ENCODE measurements at regions not wholly inside any gene's neighbourhood (a gene's known extent, or its start where the extent isn't known, plus 50 kb on each side); places are given as distances from the start of the nearest gene placed in this dataset.

DNA sequence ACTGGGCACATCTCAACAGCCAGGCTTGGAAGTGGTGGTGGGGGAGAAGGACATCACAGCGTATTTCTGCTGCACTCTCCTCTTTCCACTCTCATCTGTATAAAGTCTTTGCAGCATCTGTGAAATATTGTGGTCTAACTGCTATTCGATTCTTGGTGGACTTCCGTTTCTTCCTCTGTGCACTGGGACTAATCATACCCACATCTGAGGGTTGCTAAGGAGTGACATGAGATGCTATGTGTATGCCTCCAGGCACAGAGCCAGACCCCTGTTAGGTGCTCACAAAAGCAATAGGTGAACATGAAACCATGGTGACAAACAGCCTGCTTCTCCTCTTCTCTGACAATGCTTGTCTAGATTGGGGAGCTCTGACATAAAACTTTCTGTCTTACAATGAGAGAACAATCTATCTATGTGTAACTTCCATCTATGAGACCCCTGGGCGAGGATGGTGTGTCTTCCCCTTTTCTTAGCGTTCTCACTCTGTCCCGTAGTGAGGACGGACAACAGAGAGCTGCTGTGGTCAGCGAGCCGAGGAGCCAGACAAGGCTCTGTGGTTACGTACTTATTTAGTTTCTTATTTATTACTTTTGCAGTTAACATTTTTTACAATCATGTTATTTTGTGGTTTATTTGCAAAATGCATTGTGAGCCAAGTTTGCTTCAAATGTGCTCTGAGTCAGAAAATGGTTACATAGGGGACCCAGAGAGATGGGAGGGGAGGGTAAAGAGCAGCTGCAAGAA is 196.7 kb upstream of the TPRG1 start:
- Histone ChIP-seq H2BK120ac (replicated peaks; ENCODE audit: low read depth, low read length) (no peak overlapping the region), H4K5ac (ENCODE audit: insufficient read length, low read depth, low read length) (no peak overlapping the region), H3K23me2 (ENCODE audit: low read depth, low read length) (no peaks in the 10 kb centered on the region), H4K91ac (replicated peaks; ENCODE audit: insufficient read length, low read length) (no peak overlapping the region), H3K14ac (ENCODE audit: insufficient read length) (no peak overlapping the region), H3K56ac (replicated peaks; ENCODE audit: insufficient read length, low read depth, low read length) (no peak overlapping the region), H3K9ac (replicated peaks in 1 of 4; ENCODE audit: extremely low read depth in 1 of 4, low read depth in 3 of 4, low read length in 3 of 4) (no peak overlapping the region), H3K27me3 (replicated peaks in 1 of 4; ENCODE audit: control insufficient read depth in 3 of 4, extremely low read depth in 1 of 4, insufficient read depth in 3 of 4, low read length in 3 of 4) (no peaks in the 10 kb centered on the region), H2AFZ (ENCODE audit: low read length) (no peak overlapping the region; the same call in 1 of the 2 replicates), H3K79me2 (ENCODE audit: control insufficient read depth in 1 of 2, insufficient read depth in 2 of 2, low read length in 2 of 2) (no peaks in the 10 kb centered on the region), H3K4me2 (ENCODE audit: insufficient read depth in 1 of 2, low read depth in 2 of 2, low read length in 2 of 2) (no peak overlapping the region), H3K23ac (ENCODE audit: insufficient read length) (no peak overlapping the region), H4K20me1 (replicated peaks in 1 of 2; ENCODE audit: control insufficient read depth in 1 of 2, insufficient read depth in 2 of 2, low read length in 2 of 2) (no peaks in the 10 kb centered on the region), H2BK5ac (ENCODE audit: low read depth, low read length) (no peak overlapping the region), H3K18ac (ENCODE audit: extremely low read depth, low read length) (no peak overlapping the region), H2AK5ac (ENCODE audit: low read depth, low read length) (no peak overlapping the region), H3K27ac (ENCODE audit: low read depth, low read length) (no peak overlapping the region), H3K4me3 (ENCODE audit: extremely low read depth in 1 of 4, insufficient read depth in 2 of 4, low read depth in 3 of 4, low read length in 4 of 4) (no peak overlapping the region), H3K4ac (replicated peaks; ENCODE audit: insufficient read length, low read depth, low read length) (no peak overlapping the region), H2BK20ac (ENCODE audit: low read length) (no peak overlapping the region), H3K9me3 (ENCODE audit: insufficient read depth in 2 of 2, low read depth in 1 of 2, low read length in 1 of 2) (no peaks in the 10 kb centered on the region), H3K79me1 (ENCODE audit: low read depth, low read length) (no peaks in the 10 kb centered on the region), H2BK12ac (ENCODE audit: low read depth, low read length) (no peak overlapping the region), H3K4me1 (replicated peaks in 1 of 4; ENCODE audit: control insufficient read depth in 3 of 4, insufficient read depth in 4 of 4, low read length in 3 of 4) (no peaks in the 10 kb centered on the region; a peak in 1 of 7 replicates), H2BK15ac (ENCODE audit: low read length) (no peak overlapping the region), H4K8ac (ENCODE audit: extremely low read depth, insufficient read depth, low read length) (no peak overlapping the region), H3K36me3 (ENCODE audit: control insufficient read depth in 2 of 4, insufficient read depth in 4 of 4, low read length in 3 of 4) (no peaks in the 10 kb centered on the region; a peak in 1 of 8 replicates)
- WGBS, 2 experiments (ENCODE audit: extremely low coverage in 1 of 2, insufficient coverage in 1 of 2, insufficient read length in 1 of 2, insufficient replicate concordance in 2 of 2, low coverage in 1 of 2, low lambda C conversion rate in 2 of 2, missing lambda C conversion rate in 1 of 2): 90% methylated on average over 9 of the region's 10 CpGs; no CpG with 5 or more reads in 1 of the 2 experiments
- ChIA-PET POLR2A (ENCODE audit: partially characterized antibody) (no interaction called here), CTCF (ENCODE audit: partially characterized antibody) (interaction anchor here (1.8 to 5.5 kb wide), 2 partner anchors 13 to 20 kb away, joined by 7 to 27 read pairs; no protein-coding TSS in a partner anchor)
- no peak for DNase-seq (ENCODE audit: low read depth in 1 of 2, low spot score in 2 of 2)
- no peak for FAIRE-seq
- TF ChIP-seq NANOG (IDR thresholded peaks at IDR 0.05; ENCODE audit: insufficient read depth, low read depth, low read length, poor library complexity, severe bottlenecking): no peak
- TF ChIP-seq SIRT6 (IDR thresholded peaks at IDR 0.05; ENCODE audit: low read length): no peak
- TF ChIP-seq, protein P1, sequence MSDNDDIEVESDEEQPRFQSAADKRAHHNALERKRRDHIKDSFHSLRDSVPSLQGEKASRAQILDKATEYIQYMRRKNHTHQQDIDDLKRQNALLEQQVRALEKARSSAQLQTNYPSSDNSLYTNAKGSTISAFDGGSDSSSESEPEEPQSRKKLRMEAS (IDR thresholded peaks at IDR 0.05): no peak
- TF ChIP-seq GTF2F1 (IDR thresholded peaks at IDR 0.05; ENCODE audit: borderline replicate concordance, low read depth, low read length): no peak
- no peak for TF ChIP-seq RFX5 (IDR thresholded peaks at IDR 0.05; ENCODE audit: borderline replicate concordance, low read depth, low read length)
- TF ChIP-seq NRF1 (IDR thresholded peaks at IDR 0.05; ENCODE audit: low read depth, low read length): no peak
